Activated CD8-positive, alpha-beta T cell treated with anti-CD3 and anti-CD28 coated beads, Interleukin-2, amount 10 ng/mL, durations not matched to agents 7 days and 5 days (primary cell): ENCODE measurements at regions not wholly inside any gene's neighbourhood (a gene's known extent, or its start where the extent isn't known, plus 50 kb on each side); places are given as distances from the start of the nearest gene placed in this dataset.

Experiments
- ATAC-seq: fragments of 150-1000 bp; cut with Tn5 transposase; one replicate; pipeline ENCODE4 v1.10.0; 2021; ENCODE audit warnings: moderate library complexity
- CTCF ChIA-PET: fragments of 350-600 bp; sonication (Branson Sonifier 250); formaldehyde crosslinking; loops from one replicate; lab custom pipeline; 2021; ENCODE audit warnings: antibody characterized with exemption; lab: Charles Lee
- POLR2A ChIA-PET: fragments of 350-600 bp; sonication (Branson Sonifier 250); formaldehyde crosslinking; loops from one replicate; lab custom pipeline; 2021; ENCODE audit warnings: antibody characterized with exemption; lab: Charles Lee
- DNase-seq: peaks from one replicate; pipeline ENCODE4 v3.0.0-alpha.2; 2020
- H3K27ac Mint-ChIP-seq: one replicate; pipeline ENCODE4 v1.8.0; 2021; ENCODE audit warnings: mild to moderate bottlenecking, mixed read lengths
- H3K27me3 Mint-ChIP-seq: one replicate; pipeline ENCODE4 v1.8.0; 2021; ENCODE audit warnings: low read depth, mixed read lengths
- H3K36me3 Mint-ChIP-seq: one replicate; pipeline ENCODE4 v1.8.0; 2021; ENCODE audit warnings: low read depth, mixed read lengths
- H3K4me1 Mint-ChIP-seq: one replicate; pipeline ENCODE4 v1.8.0; 2021; ENCODE audit warnings: low read depth, mixed read lengths
- H3K4me3 Mint-ChIP-seq: one replicate; pipeline ENCODE4 v1.8.0; 2021; ENCODE audit warnings: mild to moderate bottlenecking, mixed read lengths
- H3K9me3 Mint-ChIP-seq: one replicate; pipeline ENCODE4 v1.8.0; 2022; ENCODE audit warnings: mixed read lengths; ENCODE audit not compliant: insufficient read depth

DNA sequence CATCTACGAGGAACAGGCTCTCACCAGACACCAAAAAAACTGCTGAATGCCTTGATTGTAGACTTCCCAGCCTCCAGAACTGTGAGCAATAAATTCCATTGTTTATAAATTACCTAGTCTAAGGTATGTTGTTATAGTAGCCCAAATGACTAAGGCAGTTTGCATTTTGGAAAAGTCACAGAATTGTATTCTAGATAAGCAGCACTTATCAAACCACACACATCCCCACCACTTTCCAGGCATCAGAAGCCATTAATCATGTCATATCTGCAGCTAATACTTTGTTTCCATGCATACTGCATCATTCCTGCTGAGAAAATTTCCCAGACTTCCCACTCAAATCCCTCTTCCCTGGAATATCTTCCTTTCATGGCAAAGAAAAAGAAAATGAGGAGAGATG is 187.2 kb downstream of the INO80D start:
- Mint-ChIP-seq H3K4me1 (no peaks in the 10 kb centered on the region), H3K27ac (no peak overlapping the region), H3K36me3 (no peaks in the 10 kb centered on the region), H3K27me3 (peaks cover 2% of the 10 kb centered on the region), H3K4me3 (no peak overlapping the region), H3K9me3 (no peaks in the 10 kb centered on the region)
- ATAC-seq = no peak
- ChIA-PET POLR2A (no interaction called here), CTCF (interaction anchor here (2.3 kb wide), 1 partner anchor 27 kb away, joined by 7 read pairs; no protein-coding TSS in a partner anchor)
- no peak for DNase-seq

DNA sequence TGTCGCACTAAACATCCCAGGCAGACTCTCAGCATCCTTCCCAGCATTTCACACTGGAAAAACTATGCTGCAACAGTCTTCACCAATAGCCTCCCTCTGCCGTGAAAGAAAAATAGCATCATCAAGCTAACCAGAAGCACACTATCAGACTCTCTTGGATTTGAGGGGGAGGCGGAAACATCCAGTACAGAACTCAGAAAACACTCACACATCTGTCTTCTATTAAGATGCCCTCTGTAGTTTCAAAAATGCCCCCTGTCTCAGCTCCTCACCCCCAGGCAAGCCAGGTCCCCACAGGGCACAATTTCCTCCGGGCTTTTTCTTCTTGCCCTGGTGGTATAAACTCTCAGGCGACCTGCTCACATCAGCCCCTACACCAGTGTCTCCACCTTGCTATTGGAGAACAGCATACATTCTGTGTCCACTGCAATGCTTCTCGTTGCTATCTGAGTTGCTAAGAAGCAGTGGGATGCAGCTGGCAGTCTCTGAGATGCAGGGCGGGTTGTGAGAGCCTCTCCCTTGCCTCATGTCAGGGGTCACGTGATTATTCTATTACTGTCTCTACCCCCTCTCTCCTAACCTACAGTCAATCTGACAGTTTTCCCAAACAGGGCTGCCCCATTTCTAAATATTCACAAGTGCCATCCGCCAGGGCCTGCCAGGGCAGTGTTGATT is 189.9 kb downstream of the INO80D start:
- no peak overlapping the region for H3K27ac Mint-ChIP-seq
- no peaks in the 10 kb centered on the region for H3K9me3 Mint-ChIP-seq
- ChIA-PET POLR2A (no interaction called here), CTCF (no interaction called here)
- H3K27me3 Mint-ChIP-seq = no peaks in the 10 kb centered on the region
- no peaks in the 10 kb centered on the region for H3K4me1 Mint-ChIP-seq
- H3K4me3 Mint-ChIP-seq = no peak overlapping the region
- DNase-seq (no peak), ATAC-seq (no peak)
- no peaks in the 10 kb centered on the region for H3K36me3 Mint-ChIP-seq

GRCh38 chr2:205892665-205893259 is 193.2 kb downstream of the INO80D start:
- CTCF ChIA-PET = interaction anchor here (1.0 kb wide), 1 partner anchor 78 kb away, joined by 3 read pairs; no protein-coding TSS in a partner anchor
- Mint-ChIP-seq H3K36me3 (no peaks in the 10 kb centered on the region), H3K9me3 (no peaks in the 10 kb centered on the region), H3K4me3 (no peak overlapping the region), H3K27ac (no peak overlapping the region), H3K27me3 (peaks cover 3% of the 10 kb centered on the region), H3K4me1 (no peaks in the 10 kb centered on the region)
- ATAC-seq (no peak), DNase-seq (no peak)
- POLR2A ChIA-PET = no interaction called here

DNA sequence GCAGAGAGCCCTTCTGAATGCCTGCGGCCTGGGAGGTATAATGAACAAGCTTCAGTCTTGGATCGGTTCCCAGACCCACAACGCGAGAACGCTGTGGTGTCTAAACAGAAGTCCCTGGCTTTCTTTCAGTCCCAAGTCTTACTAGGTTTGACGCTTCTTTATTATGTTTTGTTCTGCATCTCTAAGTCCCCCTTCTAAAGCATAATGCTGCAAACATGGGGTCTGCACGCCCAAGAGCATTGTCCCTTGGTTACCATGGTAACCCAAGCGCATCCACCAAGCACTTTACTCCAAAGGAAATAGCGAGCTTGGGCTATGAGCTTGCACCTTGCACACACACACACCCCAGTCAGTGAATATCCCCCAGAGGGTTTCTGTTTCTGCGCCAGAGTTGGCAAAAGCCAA is 193.7 kb downstream of the INO80D start:
- Mint-ChIP-seq H3K27me3 (peaks cover 3% of the 10 kb centered on the region), H3K27ac (no peak overlapping the region), H3K4me1 (no peaks in the 10 kb centered on the region), H3K9me3 (no peaks in the 10 kb centered on the region), H3K4me3 (no peak overlapping the region), H3K36me3 (no peaks in the 10 kb centered on the region)
- POLR2A ChIA-PET = no interaction called here
- ATAC-seq (no peak), DNase-seq (no peak)
- CTCF ChIA-PET = no interaction called here

DNA sequence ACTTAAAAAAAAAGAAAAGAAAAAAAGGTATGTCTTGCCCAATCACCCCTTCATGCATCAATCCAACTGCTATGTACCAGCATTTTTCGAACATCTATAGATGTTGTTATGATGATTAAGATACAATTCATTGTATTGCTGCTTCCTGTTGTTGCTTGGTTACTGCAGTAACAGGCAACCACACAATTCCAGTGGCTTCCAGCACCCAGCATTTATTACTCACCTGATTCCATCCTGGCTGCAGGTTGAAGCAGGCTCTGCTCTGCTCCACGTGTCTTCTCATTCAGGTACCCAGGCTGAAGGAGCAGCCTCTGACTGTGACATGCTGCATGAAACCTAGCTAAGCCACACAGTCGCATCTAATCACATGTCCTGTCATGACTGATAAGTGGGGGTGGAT is 196.9 kb downstream of the INO80D start:
- Mint-ChIP-seq H3K4me1 (no peaks in the 10 kb centered on the region), H3K4me3 (no peak overlapping the region), H3K27ac (no peak overlapping the region), H3K9me3 (no peaks in the 10 kb centered on the region), H3K36me3 (no peaks in the 10 kb centered on the region), H3K27me3 (peaks cover 5% of the 10 kb centered on the region)
- CTCF ChIA-PET = no interaction called here
- POLR2A ChIA-PET = no interaction called here
- DNase-seq (no peak), ATAC-seq (no peak)

- no peak overlapping the region for H3K27ac Mint-ChIP-seq
- H3K4me1 Mint-ChIP-seq = no peaks in the 10 kb centered on the region
- no peaks in the 10 kb centered on the region for H3K9me3 Mint-ChIP-seq
- H3K4me3 Mint-ChIP-seq = no peak overlapping the region
- ATAC-seq = no peak
- DNase-seq = no peak
- H3K27me3 Mint-ChIP-seq = peaks cover 5% of the 10 kb centered on the region
- no peaks in the 10 kb centered on the region for H3K36me3 Mint-ChIP-seq
- POLR2A ChIA-PET = no interaction called here
- CTCF ChIA-PET = interaction anchor here (0.9 to 1.1 kb wide), 2 partner anchors 38 to 1781 kb away, joined by 3 to 4 read pairs; no protein-coding TSS in a partner anchor
These were observed 198.3 kb downstream of the INO80D start for GRCh38 chr2:205887637-205888036.

DNA sequence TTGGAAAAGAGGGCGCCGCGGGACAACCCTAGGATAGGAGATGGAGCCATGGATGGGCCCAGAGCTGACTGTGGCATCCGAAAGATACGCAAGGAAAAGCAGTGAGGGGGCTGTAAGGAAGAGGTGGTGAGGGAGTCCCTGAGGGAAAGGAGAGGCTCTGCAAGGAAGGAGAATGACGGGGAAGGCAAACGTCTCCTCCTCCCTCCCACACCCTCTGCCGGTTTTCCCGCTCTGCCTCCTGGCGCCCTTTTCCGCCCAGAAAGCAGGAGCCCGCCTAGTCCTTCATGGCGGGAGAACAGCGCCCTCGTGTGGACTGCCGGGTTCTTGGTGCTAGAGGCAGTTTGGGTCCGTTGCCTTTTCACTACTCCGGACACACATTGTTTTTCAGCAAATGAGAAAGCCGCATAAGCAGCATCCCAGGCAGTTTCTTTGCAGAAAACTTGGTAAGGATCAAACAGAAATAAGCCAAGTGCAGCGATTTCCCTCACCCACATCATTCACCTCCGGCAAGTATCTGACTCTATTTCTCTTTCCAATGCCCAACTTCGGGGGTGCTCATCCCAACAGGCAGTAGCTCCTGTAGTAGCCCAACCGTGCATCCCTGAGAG is 200.4 kb downstream of the INO80D start:
- H3K27ac Mint-ChIP-seq = no peak overlapping the region
- H3K9me3 Mint-ChIP-seq = no peaks in the 10 kb centered on the region
- DNase-seq = peak; percentile 76
- peaks cover 11% of the 10 kb centered on the region for H3K27me3 Mint-ChIP-seq
- H3K36me3 Mint-ChIP-seq = no peaks in the 10 kb centered on the region
- CTCF ChIA-PET = interaction anchor here (0.7 to 1.8 kb wide), 7 partner anchors 27 to 112 kb away, joined by 3 to 5 read pairs (median 3); no protein-coding TSS in a partner anchor
- POLR2A ChIA-PET = no interaction called here
- H3K4me3 Mint-ChIP-seq = no peak overlapping the region
- no peaks in the 10 kb centered on the region for H3K4me1 Mint-ChIP-seq
- peak; percentile 60 for ATAC-seq

DNA sequence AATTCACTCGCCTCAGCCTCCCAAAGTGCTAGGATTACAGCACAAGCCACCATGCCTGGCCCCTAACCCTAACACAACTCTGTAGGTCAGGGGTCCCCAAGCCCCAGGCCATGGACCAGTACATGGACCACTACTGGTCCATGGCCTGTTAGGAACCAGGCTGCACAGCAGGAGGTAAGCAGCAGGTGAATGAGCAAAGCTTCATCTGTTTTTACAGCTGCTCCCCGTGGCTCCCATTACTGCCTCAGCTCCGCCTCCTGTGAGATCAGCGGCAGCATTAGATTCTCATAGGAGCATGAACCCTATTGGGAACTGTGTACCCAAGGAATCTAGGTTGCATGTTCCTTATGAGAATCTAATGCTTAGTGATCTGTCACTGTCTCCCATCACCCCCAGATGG is 201.7 kb downstream of the NRP2 start:
- no peaks in the 10 kb centered on the region for H3K36me3 Mint-ChIP-seq
- CTCF ChIA-PET = interaction anchor here (0.9 to 1.3 kb wide), 3 partner anchors 10 to 107 kb away, joined by 3 to 7 read pairs (median 3); no protein-coding TSS in a partner anchor
- no peaks in the 10 kb centered on the region for H3K9me3 Mint-ChIP-seq
- no peak for ATAC-seq
- no peak overlapping the region for H3K27ac Mint-ChIP-seq
- POLR2A ChIA-PET = no interaction called here
- no peaks in the 10 kb centered on the region for H3K4me1 Mint-ChIP-seq
- DNase-seq = no peak
- H3K4me3 Mint-ChIP-seq = no peak overlapping the region
- H3K27me3 Mint-ChIP-seq = peaks cover 9% of the 10 kb centered on the region

- peaks cover 9% of the 10 kb centered on the region for H3K27me3 Mint-ChIP-seq
- POLR2A ChIA-PET = no interaction called here
These were observed 200.6 kb downstream of the NRP2 start for GRCh38 chr2:205882806-205883425.

DNA sequence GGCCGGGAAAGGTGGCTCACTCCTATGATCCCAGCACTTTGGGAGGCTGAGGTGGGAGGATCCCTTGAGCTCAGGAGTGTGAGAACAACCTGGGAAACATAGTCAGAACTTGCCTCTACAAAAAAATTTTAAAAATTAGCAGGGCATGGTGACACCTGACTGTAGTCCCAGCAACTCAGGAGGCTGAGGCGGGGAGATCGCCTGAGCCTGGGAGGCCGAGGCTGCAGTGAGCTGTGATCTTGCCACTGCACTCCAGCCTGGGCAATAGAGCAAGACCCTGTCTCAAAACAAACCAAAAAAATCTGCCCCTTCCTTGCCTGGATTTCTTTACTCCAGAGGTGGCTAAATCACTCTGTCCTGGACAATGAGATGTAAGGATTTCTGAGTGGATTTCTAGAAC is 197.7 kb downstream of the NRP2 start:
- no peak for ATAC-seq
- ChIA-PET POLR2A (interaction anchor here (0.7 kb wide), 1 partner anchor 810 kb away, joined by 3 read pairs; no protein-coding TSS in a partner anchor), CTCF (no interaction called here)
- no peaks in the 10 kb centered on the region for H3K4me1 Mint-ChIP-seq
- H3K9me3 Mint-ChIP-seq = no peaks in the 10 kb centered on the region
- H3K27ac Mint-ChIP-seq = no peak overlapping the region
- H3K27me3 Mint-ChIP-seq = peaks cover 13% of the 10 kb centered on the region
- no peak overlapping the region for H3K4me3 Mint-ChIP-seq
- no peaks in the 10 kb centered on the region for H3K36me3 Mint-ChIP-seq
- DNase-seq = no peak

More at GRCh38 chr2:205882806-205883425, 200.6 kb downstream of the NRP2 start:
- no peaks in the 10 kb centered on the region for H3K4me1 Mint-ChIP-seq
- H3K4me3 Mint-ChIP-seq = no peak overlapping the region
- no peaks in the 10 kb centered on the region for H3K36me3 Mint-ChIP-seq
- no peak for DNase-seq
- H3K27ac Mint-ChIP-seq = no peak overlapping the region
- no peaks in the 10 kb centered on the region for H3K9me3 Mint-ChIP-seq
- CTCF ChIA-PET = interaction anchor here (0.9 to 1.3 kb wide), 2 partner anchors 9 to 106 kb away, joined by 3 to 7 read pairs; no protein-coding TSS in a partner anchor
- no peak for ATAC-seq

- ATAC-seq (no peak), DNase-seq (no peak)
- H3K27me3 Mint-ChIP-seq = peaks cover 10% of the 10 kb centered on the region
- no peaks in the 10 kb centered on the region for H3K4me1 Mint-ChIP-seq
- H3K27ac Mint-ChIP-seq = no peak overlapping the region
- ChIA-PET POLR2A (interaction anchor here (0.7 kb wide), 1 partner anchor 811 kb away, joined by 3 read pairs; no protein-coding TSS in a partner anchor), CTCF (no interaction called here)
- no peaks in the 10 kb centered on the region for H3K36me3 Mint-ChIP-seq
- H3K4me3 Mint-ChIP-seq = no peak overlapping the region
- no peaks in the 10 kb centered on the region for H3K9me3 Mint-ChIP-seq
These were observed 196.9 kb downstream of the NRP2 start for GRCh38 chr2:205878999-205879762.
